GM12892 (cell line): ENCODE measurements at regions not wholly inside any gene's neighbourhood (a gene's known extent, or its start where the extent isn't known, plus 50 kb on each side); places are given as distances from the start of the nearest gene placed in this dataset.

ENCODE experiments used
- POLR2A ChIP-seq: IDR thresholded peaks from 2 replicates; pipeline ENCODE4 v1.6.1; 2011; ENCODE audit warnings: low read depth, low read length, control low read depth
- POLR2AphosphoS5 ChIP-seq: IDR thresholded peaks from 2 replicates; pipeline ENCODE4 v1.6.1; 2011; ENCODE audit warnings: low read depth, low read length, control low read depth
- TAF1 ChIP-seq: IDR thresholded peaks from 2 replicates; pipeline ENCODE4 v1.6.1; 2011; ENCODE audit warnings: low read depth, mild to moderate bottlenecking, control low read depth, low read length, borderline replicate concordance

DNA sequence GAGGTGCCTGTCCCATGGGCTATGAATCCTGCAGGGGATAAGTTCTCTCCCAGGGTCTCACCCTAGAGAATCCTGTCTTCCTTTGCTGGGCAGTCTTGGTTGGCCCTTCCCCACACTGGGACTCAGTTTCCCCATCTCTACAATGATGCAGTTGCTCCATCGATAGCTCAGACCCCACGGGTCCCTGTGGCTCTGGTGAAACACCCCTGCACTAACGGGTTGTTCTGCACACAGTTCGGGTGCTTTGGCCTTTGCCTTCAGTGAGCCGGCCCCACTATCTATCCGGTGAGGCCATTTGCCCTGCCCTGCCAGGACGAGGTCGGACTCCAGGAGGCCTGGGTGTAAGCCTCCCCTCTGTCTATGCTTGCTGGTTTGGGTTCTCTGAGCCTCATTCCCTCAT lies 76.5 kb upstream of the PCBD1 start:
- TF ChIP-seq POLR2A (no peak), POLR2AphosphoS5 (no peak), TAF1 (no peak)
